K562 (cell line): ENCODE measurements at regions not wholly inside any gene's neighbourhood (a gene's known extent, or its start where the extent isn't known, plus 50 kb on each side); places are given as distances from the start of the nearest gene placed in this dataset.

Source experiments
- ATAC-seq: fragments of 200-7000 bp; cut with Tn5 transposase; 3 replicates; pipeline ENCODE4 v1.9.1; 2020; ENCODE audit warnings: moderate library complexity
- BruUV-seq: library from RNA; stranded (reverse); fragments of 400-500 nt; replicated peaks from 2 replicates; lab custom pipeline; 2021; lab: Mats Ljungman, UMichigan
- CTCF ChIA-PET: fragments of 300-600 bp; formaldehyde crosslinking; extraction: SDS; loops from one replicate; lab custom pipeline; 2021; ENCODE audit warnings: low intra/inter-chr PET ratio; lab: Yijun Ruan, JAX
- POLR2A ChIA-PET: fragments of 300-600, 350-650 bp; sonication (Branson Sonifier 250); formaldehyde crosslinking; extraction: SDS; loops from one replicate; lab custom pipeline; 2021; ENCODE audit warnings: antibody characterized with exemption, inconsistent platforms; lab: Yijun Ruan, JAX
- DNase-seq, 4 experiments: peaks; one replicate each; pipeline versions ENCODE4 v3.0.0 to v3.0.0-alpha.2; 2011 to 2018; ENCODE audit warnings: low spot score in 3 of 4, mixed read lengths in 3 of 4; ENCODE audit errors: extremely low read depth in 1 of 4
- FAIRE-seq: peaks from 2 replicates; lab custom pipeline; 2011; peaks lifted over from hg19 to GRCh38; lab: Jason Lieb, UNC
- H2AFZ ChIP-seq: 2 replicates; pipeline ENCODE4 v1.6.0; 2011; ENCODE audit warnings: low read depth, low read length, control low read depth, inconsistent platforms
- H3K27ac ChIP-seq: fragments of 200-600 bp; 3 replicates; pipeline ENCODE4 v1.8.0; 2011; ENCODE audit warnings: low read depth, mild to moderate bottlenecking, control low read depth, inconsistent platforms, low read length, moderate library complexity, mixed read lengths; ENCODE audit errors: extremely low read depth
- H3K27me3 ChIP-seq, 2 experiments: fragments of 300-600 bp in 1 of 2; 2 replicates in 1 of 2; 3 replicates in 1 of 2; pipeline versions ENCODE4 v1.6.0 to v1.8.0; 2011; ENCODE audit warnings: inconsistent platforms in 2 of 2, low read length in 2 of 2, mild to moderate bottlenecking in 1 of 2, mixed read lengths in 1 of 2, moderate library complexity in 1 of 2; ENCODE audit not compliant: control insufficient read depth in 2 of 2, insufficient read depth in 2 of 2
- H3K36me3 ChIP-seq: fragments of 300-600 bp; 3 replicates; pipeline ENCODE4 v1.8.0; 2011; ENCODE audit warnings: mild to moderate bottlenecking, low read length, inconsistent platforms; ENCODE audit not compliant: control insufficient read depth, insufficient read depth
- H3K4me1 ChIP-seq, 2 experiments: fragments of 200-600 bp in 1 of 2; replicated peaks in 1 of 2; 2 replicates in 1 of 2; 3 replicates in 1 of 2; pipeline versions ENCODE4 v1.5.1 to v1.8.0; 2011; ENCODE audit warnings: inconsistent platforms in 2 of 2, low read length in 2 of 2, mild to moderate bottlenecking in 1 of 2, mixed read lengths in 1 of 2, moderate library complexity in 1 of 2; ENCODE audit not compliant: control insufficient read depth in 2 of 2, insufficient read depth in 2 of 2
- H3K4me2 ChIP-seq: 2 replicates; pipeline ENCODE4 v1.6.1; 2011; ENCODE audit warnings: low read length, control low read depth, inconsistent platforms, mixed read lengths; ENCODE audit not compliant: insufficient read depth
- H3K4me3 ChIP-seq: fragments of 200-600 bp; sonication (generic), shearing (Covaris generic); 2 replicates; pipeline ENCODE4 v1.5.1; 2016; ENCODE audit warnings: control low read depth, inconsistent platforms
- H3K79me2 ChIP-seq: fragments of 200-600 bp; 3 replicates; pipeline ENCODE4 v1.8.0; 2011; ENCODE audit warnings: low read length, inconsistent platforms; ENCODE audit not compliant: control insufficient read depth, insufficient read depth
- H3K9ac ChIP-seq, 2 experiments: 2 replicates each; pipeline versions ENCODE4 v1.6.0 to v1.6.1; 2011; ENCODE audit warnings: low read depth in 2 of 2, low read length in 2 of 2, control low read depth in 1 of 2, inconsistent platforms in 1 of 2, mild to moderate bottlenecking in 1 of 2, mixed read lengths in 1 of 2; ENCODE audit not compliant: insufficient read depth in 1 of 2
- H3K9me1 ChIP-seq: one replicate; pipeline ENCODE4 v1.6.0; 2011; ENCODE audit warnings: inconsistent platforms, mild to moderate bottlenecking, low read length, moderate library complexity; ENCODE audit not compliant: control insufficient read depth, insufficient read depth
- H3K9me3 ChIP-seq: replicated peaks from 2 replicates; pipeline ENCODE4 v1.5.1; 2011; ENCODE audit warnings: low read depth, low read length, inconsistent platforms; ENCODE audit not compliant: control insufficient read depth, insufficient read depth
- H4K20me1 ChIP-seq: replicated peaks from 2 replicates; pipeline ENCODE4 v1.6.1; 2011; ENCODE audit warnings: low read length, inconsistent platforms, mixed read lengths; ENCODE audit not compliant: control insufficient read depth, insufficient read depth
- CCNT2 ChIP-seq: IDR thresholded peaks from 2 replicates; pipeline ENCODE4 v1.6.1; 2011; ENCODE audit warnings: borderline replicate concordance, low read depth, mild to moderate bottlenecking, moderate library complexity, mixed read lengths, low read length; ENCODE audit not compliant: insufficient read length; ENCODE audit errors: extremely low read depth
- ILK ChIP-seq: fragments of 450-650 bp; IDR thresholded peaks from 2 replicates; pipeline ENCODE4 v1.6.1; 2016; ENCODE audit warnings: missing genetic modification characterization, low read depth, mild to moderate bottlenecking, missing compliant biosample characterization, moderate library complexity, borderline replicate concordance
- JUNB ChIP-seq: fragments of 450-650 bp; formaldehyde crosslinking; conservative IDR thresholded peaks from 2 replicates; pipeline ENCODE4 v1.4.0; 2020; ENCODE audit warnings: mild to moderate bottlenecking
- PHF20 ChIP-seq: fragments of 450-650 bp; IDR thresholded peaks from 2 replicates; pipeline ENCODE4 v1.6.1; 2018; ENCODE audit not compliant: partially characterized antibody
- RBM14 ChIP-seq: fragments of 200-400 bp; formaldehyde crosslinking; IDR thresholded peaks from 2 replicates; pipeline ENCODE4 v1.6.1; 2018; ENCODE audit warnings: low read depth, mild to moderate bottlenecking, low read length, moderate library complexity, borderline replicate concordance; ENCODE audit not compliant: insufficient read depth
- RBM15 ChIP-seq: fragments of 200-400 bp; formaldehyde crosslinking; IDR thresholded peaks from 2 replicates; pipeline ENCODE4 v1.6.1; 2018; ENCODE audit warnings: mild to moderate bottlenecking, low read length, moderate library complexity; ENCODE audit not compliant: insufficient read depth
- SIN3A ChIP-seq, 2 experiments: fragments of 150-350 bp in 1 of 2; IDR thresholded peaks; 2 replicates each; pipeline ENCODE4 v1.6.1; 2011 to 2016; ENCODE audit warnings: borderline replicate concordance in 2 of 2, low read depth in 2 of 2, low read length in 2 of 2, mild to moderate bottlenecking in 2 of 2, moderate library complexity in 2 of 2; ENCODE audit not compliant: control insufficient read depth in 1 of 2
- SIN3B ChIP-seq: fragments of 450-650 bp; IDR thresholded peaks from 2 replicates; pipeline ENCODE4 v1.6.1; 2017; ENCODE audit warnings: low read depth, mild to moderate bottlenecking, moderate library complexity
- TEAD4 ChIP-seq, 2 experiments: sonication (generic) in 1 of 2; formaldehyde crosslinking in 1 of 2; IDR thresholded peaks; 2 replicates each; pipeline versions ENCODE4 v1.6.1 to v1.8.0; 2012 to 2022; ENCODE audit warnings: borderline replicate concordance in 1 of 2, inconsistent platforms in 1 of 2, low read length in 1 of 2, mild to moderate bottlenecking in 1 of 2, missing genetic modification reagents in 1 of 2
- WGBS: fragments of 100-300 bp; shearing (Covaris generic); methylation state at CpG from one replicate; pipeline ENCODE4 v1.1.6; 2016; ENCODE audit warnings: low coverage, mixed read lengths; ENCODE audit not compliant: insufficient coverage; ENCODE audit errors: missing lambda C conversion rate; 5-methylcytosine and 5-hydroxymethylcytosine counted together
- in situ Hi-C: fragments of 300-500 bp; cut with MboI; formaldehyde crosslinking; loops from 4 replicates; pipeline ENCODE4 v1.15.0; 2018; ENCODE audit warnings: inconsistent platforms, mixed read lengths
- intact Hi-C: fragments of 100-400 bp; cut with micrococcal nuclease; formaldehyde crosslinking; loops from 2 replicates; pipeline ENCODE4 v1.14.2; 2022
- TF ChIP-seq, protein P1 (sequence below), 2 experiments: IDR thresholded peaks; 2 replicates each; pipeline ENCODE4 v1.6.1; 2011; ENCODE audit warnings: borderline replicate concordance in 1 of 2, control low read depth in 1 of 2, low read depth in 1 of 2, low read length in 1 of 2, mild to moderate bottlenecking in 1 of 2, mixed read lengths in 1 of 2, moderate library complexity in 1 of 2; ENCODE audit not compliant: insufficient read depth in 1 of 2, insufficient read length in 1 of 2, poor library complexity in 1 of 2, severe bottlenecking in 1 of 2; ENCODE audit errors: extremely low read depth in 1 of 2

DNA sequence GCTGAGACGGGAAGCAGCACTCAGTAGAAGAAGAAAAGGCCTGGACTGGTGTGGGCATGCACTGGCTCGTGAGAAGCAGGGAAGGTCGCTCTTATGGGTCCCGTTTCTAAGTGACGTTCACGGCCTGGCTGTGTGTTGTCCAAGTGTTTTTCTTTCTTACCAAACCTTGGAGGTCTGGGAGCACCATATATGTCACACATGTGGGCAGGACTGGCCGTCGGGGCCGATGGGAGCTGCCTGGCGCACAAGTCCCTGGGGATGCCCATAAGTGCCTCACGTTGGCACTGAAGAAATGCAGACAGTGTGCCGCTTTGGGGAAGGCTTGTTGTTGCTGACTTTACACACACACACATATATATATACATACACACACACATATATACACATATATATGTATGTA, 86.0 kb upstream of the DUSP22 start:
- TF ChIP-seq SIN3B (no peak), CCNT2 (no peak), PHF20 (no peak), ILK (tag) (no peak), RBM14 (no peak), JUNB (CRISPR knock-in tag) (no peak), SIN3A (IDR thresholded peaks at IDR 0.05; ENCODE audit: borderline replicate concordance in 2 of 2, control insufficient read depth in 1 of 2, low read depth in 2 of 2, low read length in 2 of 2) (no peak), TEAD4 (IDR thresholded peaks at IDR 0.05; ENCODE audit: low read length) (no peak), TEAD4 (CRISPR knock-in tag; IDR thresholded peaks at IDR 0.05; ENCODE audit: borderline replicate concordance) (no peak), RBM15 (no peak)
- TF ChIP-seq, protein P1, sequence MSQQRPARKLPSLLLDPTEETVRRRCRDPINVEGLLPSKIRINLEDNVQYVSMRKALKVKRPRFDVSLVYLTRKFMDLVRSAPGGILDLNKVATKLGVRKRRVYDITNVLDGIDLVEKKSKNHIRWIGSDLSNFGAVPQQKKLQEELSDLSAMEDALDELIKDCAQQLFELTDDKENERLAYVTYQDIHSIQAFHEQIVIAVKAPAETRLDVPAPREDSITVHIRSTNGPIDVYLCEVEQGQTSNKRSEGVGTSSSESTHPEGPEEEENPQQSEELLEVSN (IDR thresholded peaks at IDR 0.05; ENCODE audit: borderline replicate concordance in 1 of 2, extremely low read depth in 1 of 2, insufficient read depth in 1 of 2, insufficient read length in 1 of 2, low read depth in 1 of 2, low read length in 1 of 2, poor library complexity in 1 of 2, severe bottlenecking in 1 of 2) = no peak
- BruUV-seq = no TSS peak
- intact Hi-C loops = no loop called here
- peaks cover 0 to 5% of the 10 kb centered on the region in 2 experiments; a peak in 4 of 5 replicates for H3K4me1 ChIP-seq
- ATAC-seq (no peak), DNase-seq (no peak), FAIRE-seq (no peak)
- H3K79me2 ChIP-seq = no peaks in the 10 kb centered on the region
- H2AFZ ChIP-seq = no peak overlapping the region
- no peaks in the 10 kb centered on the region for H3K9me1 ChIP-seq
- CTCF ChIA-PET = no interaction called here
- no peak overlapping the region for H3K4me3 ChIP-seq
- H3K27ac ChIP-seq = no peak overlapping the region
- H3K27me3 ChIP-seq = peaks cover 57 to 72% of the 10 kb centered on the region in 2 experiments
- H4K20me1 ChIP-seq = no peaks in the 10 kb centered on the region
- 10% methylated on average over 12 of the region's 12 CpGs for WGBS
- in situ Hi-C loops = no loop called here
- POLR2A ChIA-PET = interaction anchor here (0.5 to 1.0 kb wide), 3 partner anchors 9 to 24 kb away, joined by 3 to 4 read pairs (median 3); no protein-coding TSS in a partner anchor
- H3K9ac ChIP-seq = no peak overlapping the region
- no peak overlapping the region for H3K4me2 ChIP-seq
- no peaks in the 10 kb centered on the region for H3K36me3 ChIP-seq
- no peaks in the 10 kb centered on the region for H3K9me3 ChIP-seq
